Activated CD4-positive, alpha-beta T cell treated with anti-CD3 and anti-CD28 coated beads, Interleukin-2, amount 50 U/mL, for 24 hours (primary cell): ENCODE measurements at regions not wholly inside any gene's neighbourhood (a gene's known extent, or its start where the extent isn't known, plus 50 kb on each side); places are given as distances from the start of the nearest gene placed in this dataset.

ENCODE experiments used
- DNase-seq, 2 donors: peaks; one replicate each; pipeline ENCODE4 v3.0.0-alpha.2; 2020; ENCODE audit warnings: low read depth in 1 of 2, low spot score in 1 of 2

- no peak for DNase-seq
Measured at GRCh38 chr2:23327887-23328286, 57.1 kb upstream of the KLHL29 start.

- no peak for DNase-seq
Measured at GRCh38 chr2:23330214-23330613, 54.8 kb upstream of the KLHL29 start.
